ENCODE measurements at regions not wholly inside any gene's neighbourhood (a gene's known extent, or its start where the extent isn't known, plus 50 kb on each side); places are given as distances from the start of the nearest gene placed in this dataset.

DNA sequence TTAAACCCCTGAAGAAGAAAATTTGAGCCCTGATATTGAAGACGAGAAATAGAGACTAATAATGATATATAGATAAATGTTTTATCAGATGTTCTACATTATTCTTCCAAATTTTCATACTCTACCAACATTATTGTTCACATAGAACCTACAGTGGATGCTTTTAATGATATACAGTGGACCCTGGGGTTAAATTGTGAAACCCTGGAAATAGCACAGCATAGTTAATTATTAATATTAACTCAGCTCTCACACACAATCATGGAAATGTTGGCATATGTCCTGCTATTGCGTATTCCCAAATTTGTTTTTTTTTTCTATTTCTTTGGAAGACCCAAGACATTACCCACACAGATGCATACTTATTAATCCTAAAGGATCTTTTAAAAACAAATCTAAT, 579.9 kb downstream of the CCDC85A start:
- TF ChIP-seq, protein P1, sequence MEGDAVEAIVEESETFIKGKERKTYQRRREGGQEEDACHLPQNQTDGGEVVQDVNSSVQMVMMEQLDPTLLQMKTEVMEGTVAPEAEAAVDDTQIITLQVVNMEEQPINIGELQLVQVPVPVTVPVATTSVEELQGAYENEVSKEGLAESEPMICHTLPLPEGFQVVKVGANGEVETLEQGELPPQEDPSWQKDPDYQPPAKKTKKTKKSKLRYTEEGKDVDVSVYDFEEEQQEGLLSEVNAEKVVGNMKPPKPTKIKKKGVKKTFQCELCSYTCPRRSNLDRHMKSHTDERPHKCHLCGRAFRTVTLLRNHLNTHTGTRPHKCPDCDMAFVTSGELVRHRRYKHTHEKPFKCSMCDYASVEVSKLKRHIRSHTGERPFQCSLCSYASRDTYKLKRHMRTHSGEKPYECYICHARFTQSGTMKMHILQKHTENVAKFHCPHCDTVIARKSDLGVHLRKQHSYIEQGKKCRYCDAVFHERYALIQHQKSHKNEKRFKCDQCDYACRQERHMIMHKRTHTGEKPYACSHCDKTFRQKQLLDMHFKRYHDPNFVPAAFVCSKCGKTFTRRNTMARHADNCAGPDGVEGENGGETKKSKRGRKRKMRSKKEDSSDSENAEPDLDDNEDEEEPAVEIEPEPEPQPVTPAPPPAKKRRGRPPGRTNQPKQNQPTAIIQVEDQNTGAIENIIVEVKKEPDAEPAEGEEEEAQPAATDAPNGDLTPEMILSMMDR (IDR thresholded peaks at IDR 0.05): no peak
- TF ChIP-seq POLR2A (IDR thresholded peaks at IDR 0.05): no peak
